NCI-H2107 treated with DMSO at 0.1 percent for 48 hours (cell line): ENCODE measurements at regions not wholly inside any gene's neighbourhood (a gene's known extent, or its start where the extent isn't known, plus 50 kb on each side); places are given as distances from the start of the nearest gene placed in this dataset.
"Not testable (repeated sequence)": the region's sequence is repeated elsewhere in the genome, so short reads cannot be mapped to it uniquely, and the experiment has no call there.

Experiments used
- DNase-seq: peaks from one replicate; lab custom pipeline; 2025; ENCODE audit not compliant: unreplicated experiment; lab: John Stamatoyannopoulos, UW

GRCh38 chr4:60723796-60724195 is 476.3 kb upstream of the ADGRL3 start:
- no peak for DNase-seq

GRCh38 chr4:60724623-60725022 is 475.5 kb upstream of the ADGRL3 start:
- DNase-seq: no peak

GRCh38 chr4:60726779-60727178 is 473.3 kb upstream of the ADGRL3 start:
- no peak for DNase-seq

GRCh38 chr4:60729194-60729593 is 470.9 kb upstream of the ADGRL3 start:
- no peak for DNase-seq

- DNase-seq: not testable (repeated sequence)
Observed at GRCh38 chr4:60729764-60730163, 470.4 kb upstream of the ADGRL3 start.

GRCh38 chr4:60737858-60738257 is 462.3 kb upstream of the ADGRL3 start:
- DNase-seq: no peak

GRCh38 chr4:60743654-60744053 is 456.5 kb upstream of the ADGRL3 start:
- DNase-seq: no peak

GRCh38 chr4:60744767-60745166 is 455.4 kb upstream of the ADGRL3 start:
- no peak for DNase-seq

GRCh38 chr4:60745800-60746571 is 454.1 kb upstream of the ADGRL3 start:
- DNase-seq: no peak

GRCh38 chr4:60750962-60751361 is 449.2 kb upstream of the ADGRL3 start:
- no peak for DNase-seq

GRCh38 chr4:60757986-60758680 is 442.0 kb upstream of the ADGRL3 start:
- DNase-seq: no peak

- DNase-seq: no peak
Observed at GRCh38 chr4:60759518-60760245, 440.4 kb upstream of the ADGRL3 start.

- DNase-seq: no peak
Observed at GRCh38 chr4:60780874-60781273, 419.3 kb upstream of the ADGRL3 start.

- no peak for DNase-seq
Observed at GRCh38 chr4:60790608-60791007, 409.5 kb upstream of the ADGRL3 start.

GRCh38 chr4:60794372-60794771 is 405.8 kb upstream of the ADGRL3 start:
- DNase-seq: no peak

GRCh38 chr4:60799214-60799613 is 400.9 kb upstream of the ADGRL3 start:
- no peak for DNase-seq

GRCh38 chr4:60800701-60801100 is 399.4 kb upstream of the ADGRL3 start:
- no peak for DNase-seq

- peak; percentile 47 for DNase-seq
Observed at GRCh38 chr4:60805500-60806313, 394.4 kb upstream of the ADGRL3 start.

GRCh38 chr4:60808726-60809485 is 391.2 kb upstream of the ADGRL3 start:
- DNase-seq: no peak

GRCh38 chr4:60809486-60809800 is 390.7 kb upstream of the ADGRL3 start:
- no peak for DNase-seq
